Immature natural killer cell (primary cell): ENCODE measurements at regions not wholly inside any gene's neighbourhood (a gene's known extent, or its start where the extent isn't known, plus 50 kb on each side); places are given as distances from the start of the nearest gene placed in this dataset.

Source experiments
- DNase-seq, 3 donors: peaks; one replicate each; pipeline ENCODE4 v3.0.0; 2022; ENCODE audit warnings: mixed read lengths in 1 of 3
- H3K27ac Mint-ChIP-seq, 6 donors: one replicate each; pipeline ENCODE4 v1.8.0; 2020; ENCODE audit warnings: mixed read lengths in 6 of 6, mild to moderate bottlenecking in 5 of 6, inconsistent platforms in 4 of 6, moderate library complexity in 3 of 6
- H3K27me3 Mint-ChIP-seq, 3 donors: one replicate each; pipeline ENCODE4 v1.8.0; 2020 to 2021; ENCODE audit warnings: low read depth in 3 of 3, mild to moderate bottlenecking in 3 of 3, mixed read lengths in 3 of 3, moderate library complexity in 3 of 3, inconsistent platforms in 1 of 3
- H3K36me3 Mint-ChIP-seq, 3 donors: one replicate each; pipeline ENCODE4 v1.8.0; 2020; ENCODE audit warnings: mixed read lengths in 3 of 3, inconsistent platforms in 2 of 3, mild to moderate bottlenecking in 2 of 3
- H3K4me1 Mint-ChIP-seq, 2 donors: one replicate each; pipeline ENCODE4 v1.8.0; 2020; ENCODE audit warnings: inconsistent platforms in 2 of 2, mild to moderate bottlenecking in 2 of 2, mixed read lengths in 2 of 2, moderate library complexity in 1 of 2
- H3K4me3 Mint-ChIP-seq, 5 donors: one replicate each; pipeline ENCODE4 v1.8.0; 2020; ENCODE audit warnings: mild to moderate bottlenecking in 5 of 5, mixed read lengths in 5 of 5, inconsistent platforms in 3 of 5, moderate library complexity in 3 of 5
- H3K9me3 Mint-ChIP-seq, 6 donors: one replicate each; pipeline ENCODE4 v1.8.0; 2020; ENCODE audit warnings: mild to moderate bottlenecking in 6 of 6, mixed read lengths in 6 of 6, inconsistent platforms in 4 of 6, moderate library complexity in 3 of 6

- peaks cover 0 to 11% (median 9%) of the 10 kb centered on the region in 3 donors for H3K27me3 Mint-ChIP-seq
- peak overlapping the region; percentile 9 to 57 (median 42) for H3K4me3 Mint-ChIP-seq
- H3K36me3 Mint-ChIP-seq: no peaks in the 10 kb centered on the region
- no peaks in the 10 kb centered on the region for H3K9me3 Mint-ChIP-seq
- H3K27ac Mint-ChIP-seq: peak overlapping the region in 5 of 6 donors; percentile 27 to 78 (median 72)
- peak in 1 of 3 donors; percentile 8 for DNase-seq
- H3K4me1 Mint-ChIP-seq: peaks cover 27 to 32% of the 10 kb centered on the region in 2 donors
Observed at GRCh38 chr4:153082322-153083301, 121.6 kb upstream of the TRIM2 start.

GRCh38 chr4:153083447-153083947 is 120.7 kb upstream of the TRIM2 start:
- H3K4me1 Mint-ChIP-seq: peaks cover 27 to 32% of the 10 kb centered on the region in 2 donors
- DNase-seq: peak; percentile 45 to 60 (median 51)
- peak overlapping the region; percentile 41 to 63 (median 51) for H3K4me3 Mint-ChIP-seq
- H3K9me3 Mint-ChIP-seq: no peaks in the 10 kb centered on the region
- H3K27me3 Mint-ChIP-seq: peaks cover 0 to 11% (median 9%) of the 10 kb centered on the region in 3 donors
- no peaks in the 10 kb centered on the region for H3K36me3 Mint-ChIP-seq
- H3K27ac Mint-ChIP-seq: peak overlapping the region in 2 of 6 donors; percentile 28 to 72

GRCh38 chr4:153084224-153084979 is 119.8 kb upstream of the TRIM2 start:
- H3K4me3 Mint-ChIP-seq: no peak overlapping the region
- no peaks in the 10 kb centered on the region for H3K36me3 Mint-ChIP-seq
- H3K9me3 Mint-ChIP-seq: no peaks in the 10 kb centered on the region
- peaks cover 0 to 9% (median 8%) of the 10 kb centered on the region in 3 donors for H3K27me3 Mint-ChIP-seq
- no peak overlapping the region for H3K27ac Mint-ChIP-seq
- no peak for DNase-seq
- H3K4me1 Mint-ChIP-seq: peaks cover 27 to 32% of the 10 kb centered on the region in 2 donors

- H3K27ac Mint-ChIP-seq: peak overlapping the region in 1 of 6 donors; percentile 21
- peak overlapping the region in 1 of 5 donors; percentile 1 for H3K4me3 Mint-ChIP-seq
- DNase-seq: peak; percentile 62 to 66 (median 64)
- no peaks in the 10 kb centered on the region for H3K36me3 Mint-ChIP-seq
- peaks cover 0 to 7% (median 7%) of the 10 kb centered on the region in 3 donors for H3K27me3 Mint-ChIP-seq
- H3K9me3 Mint-ChIP-seq: no peaks in the 10 kb centered on the region
- peaks cover 27 to 32% of the 10 kb centered on the region in 2 donors for H3K4me1 Mint-ChIP-seq
Observed at GRCh38 chr4:153084980-153085630, 119.1 kb upstream of the TRIM2 start.

GRCh38 chr4:153087671-153088194 is 116.5 kb upstream of the TRIM2 start:
- Mint-ChIP-seq H3K27me3 (peaks cover 0 to 6% (median 4%) of the 10 kb centered on the region in 3 donors), H3K36me3 (no peaks in the 10 kb centered on the region), H3K9me3 (no peaks in the 10 kb centered on the region), H3K4me3 (no peak overlapping the region), H3K4me1 (peaks cover 16 to 20% of the 10 kb centered on the region in 2 donors), H3K27ac (no peak overlapping the region)
- no peak for DNase-seq

GRCh38 chr4:153089742-153090141 is 114.5 kb upstream of the TRIM2 start:
- H3K36me3 Mint-ChIP-seq: no peaks in the 10 kb centered on the region
- H3K9me3 Mint-ChIP-seq: no peaks in the 10 kb centered on the region
- H3K4me3 Mint-ChIP-seq: no peak overlapping the region
- H3K4me1 Mint-ChIP-seq: peaks cover 5 to 9% of the 10 kb centered on the region in 2 donors
- H3K27me3 Mint-ChIP-seq: peaks cover 0 to 6% (median 0%) of the 10 kb centered on the region in 3 donors
- no peak for DNase-seq
- no peak overlapping the region for H3K27ac Mint-ChIP-seq

- no peaks in the 10 kb centered on the region for H3K36me3 Mint-ChIP-seq
- peaks cover 0 to 6% (median 0%) of the 10 kb centered on the region in 3 donors for H3K27me3 Mint-ChIP-seq
- H3K4me1 Mint-ChIP-seq: peaks cover 3 to 6% of the 10 kb centered on the region in 2 donors
- no peak overlapping the region for H3K27ac Mint-ChIP-seq
- no peak for DNase-seq
- no peak overlapping the region for H3K4me3 Mint-ChIP-seq
- H3K9me3 Mint-ChIP-seq: no peaks in the 10 kb centered on the region
Observed at GRCh38 chr4:153090181-153090580, 114.1 kb upstream of the TRIM2 start.

- H3K36me3 Mint-ChIP-seq: no peaks in the 10 kb centered on the region
- DNase-seq: no peak
- no peak overlapping the region for H3K27ac Mint-ChIP-seq
- H3K27me3 Mint-ChIP-seq: peaks cover 0 to 5% (median 0%) of the 10 kb centered on the region in 3 donors
- H3K4me3 Mint-ChIP-seq: no peak overlapping the region
- no peaks in the 10 kb centered on the region for H3K4me1 Mint-ChIP-seq
- H3K9me3 Mint-ChIP-seq: no peaks in the 10 kb centered on the region
Observed at GRCh38 chr4:153090670-153091385, 113.4 kb upstream of the TRIM2 start.

GRCh38 chr4:153093396-153093795 is 110.8 kb upstream of the TRIM2 start:
- Mint-ChIP-seq H3K4me3 (no peak overlapping the region), H3K9me3 (no peaks in the 10 kb centered on the region), H3K27ac (no peak overlapping the region), H3K27me3 (peaks cover 0 to 1% (median 0%) of the 10 kb centered on the region in 3 donors), H3K36me3 (no peaks in the 10 kb centered on the region), H3K4me1 (no peaks in the 10 kb centered on the region)
- no peak for DNase-seq

GRCh38 chr4:153093802-153094201 is 110.4 kb upstream of the TRIM2 start:
- no peak overlapping the region for H3K4me3 Mint-ChIP-seq
- H3K4me1 Mint-ChIP-seq: no peaks in the 10 kb centered on the region
- H3K27ac Mint-ChIP-seq: no peak overlapping the region
- H3K36me3 Mint-ChIP-seq: no peaks in the 10 kb centered on the region
- no peak for DNase-seq
- H3K9me3 Mint-ChIP-seq: no peaks in the 10 kb centered on the region
- peaks cover 0 to 1% (median 0%) of the 10 kb centered on the region in 3 donors for H3K27me3 Mint-ChIP-seq

GRCh38 chr4:153094435-153094834 is 109.8 kb upstream of the TRIM2 start:
- Mint-ChIP-seq H3K36me3 (no peaks in the 10 kb centered on the region), H3K9me3 (no peaks in the 10 kb centered on the region), H3K4me1 (no peaks in the 10 kb centered on the region), H3K4me3 (no peak overlapping the region), H3K27me3 (peaks cover 0 to 1% (median 0%) of the 10 kb centered on the region in 3 donors), H3K27ac (no peak overlapping the region)
- no peak for DNase-seq

- H3K4me3 Mint-ChIP-seq: no peak overlapping the region
- DNase-seq: no peak
- no peaks in the 10 kb centered on the region for H3K9me3 Mint-ChIP-seq
- H3K27ac Mint-ChIP-seq: no peak overlapping the region
- H3K4me1 Mint-ChIP-seq: no peaks in the 10 kb centered on the region
- H3K36me3 Mint-ChIP-seq: no peaks in the 10 kb centered on the region
- peaks cover 0 to 1% (median 0%) of the 10 kb centered on the region in 3 donors for H3K27me3 Mint-ChIP-seq
Observed at GRCh38 chr4:153095448-153096204, 108.6 kb upstream of the TRIM2 start.
